ENCODE measurements at regions not wholly inside any gene's neighbourhood (a gene's known extent, or its start where the extent isn't known, plus 50 kb on each side); places are given as distances from the start of the nearest gene placed in this dataset.

DNA sequence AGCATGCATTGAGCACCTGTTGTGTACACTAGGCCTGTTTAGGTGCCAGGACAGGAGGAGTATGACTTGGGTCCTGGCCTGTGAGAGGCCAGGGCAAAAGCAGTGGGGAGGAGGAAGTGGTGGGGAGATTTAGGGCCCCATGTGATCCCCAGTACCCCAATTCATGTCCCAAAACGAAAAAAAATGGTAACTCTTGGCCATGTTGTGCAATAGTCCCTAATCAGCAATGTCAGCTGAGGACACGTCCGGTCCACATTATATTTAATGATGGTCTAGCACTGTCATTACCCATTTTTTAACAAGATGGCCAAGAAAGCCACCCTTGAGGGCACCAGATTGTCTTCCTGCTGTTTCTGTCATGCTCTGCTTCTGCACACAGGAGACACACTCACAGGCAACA is 142.0 kb upstream of the RET start:
- Histone ChIP-seq H3K27ac (ENCODE audit: low read length) (no peak overlapping the region), H3K27me3 (replicated peaks in 1 of 2; ENCODE audit: control insufficient read depth in 2 of 2, extremely low read depth in 1 of 2, insufficient read depth in 2 of 2, low read length in 1 of 2) (peaks cover 0 to 64% of the 10 kb centered on the region in 2 experiments), H3K9me3 (no peaks in the 10 kb centered on the region), H3K4me1 (ENCODE audit: control insufficient read depth in 1 of 2, extremely low read depth in 1 of 2, insufficient read depth in 2 of 2, low read length in 2 of 2) (peaks cover 0 to 22% of the 10 kb centered on the region in 2 experiments), H3K4me3 (ENCODE audit: control insufficient read depth in 1 of 2, extremely low read depth in 1 of 2, low read length in 1 of 2) (no peak overlapping the region), H3K36me3 (ENCODE audit: control insufficient read depth in 2 of 2, extremely low read depth in 1 of 2, insufficient read depth in 1 of 2, low read length in 1 of 2) (no peaks in the 10 kb centered on the region)
- H3K4me1 Mint-ChIP-seq = peaks cover 14 to 17% (median 16%) of the 10 kb centered on the region in 3 donors
- peaks cover 6 to 57% of the 10 kb centered on the region in 2 donors for H3K27me3 Mint-ChIP-seq
- no peaks in the 10 kb centered on the region for H3K9me3 Mint-ChIP-seq
- ChIA-PET CTCF (interaction anchor here in 1 of 2 donors (0.5 kb wide), 1 partner anchor 119 kb away, joined by 4 read pairs; no protein-coding TSS in a partner anchor), POLR2A (no interaction called here)
- H3K36me3 Mint-ChIP-seq = no peaks in the 10 kb centered on the region
- peak overlapping the region in 1 of 3 donors; percentile 91 for H3K4me3 Mint-ChIP-seq
- 100% methylated on average over 2 of the region's 3 CpGs for WGBS (ENCODE audit: insufficient coverage)
- DNase-seq (no peak), ATAC-seq (replicated peaks in 1 of 4) (no peak)
- peak overlapping the region; percentile 6 to 49 for H3K27ac Mint-ChIP-seq

DNA sequence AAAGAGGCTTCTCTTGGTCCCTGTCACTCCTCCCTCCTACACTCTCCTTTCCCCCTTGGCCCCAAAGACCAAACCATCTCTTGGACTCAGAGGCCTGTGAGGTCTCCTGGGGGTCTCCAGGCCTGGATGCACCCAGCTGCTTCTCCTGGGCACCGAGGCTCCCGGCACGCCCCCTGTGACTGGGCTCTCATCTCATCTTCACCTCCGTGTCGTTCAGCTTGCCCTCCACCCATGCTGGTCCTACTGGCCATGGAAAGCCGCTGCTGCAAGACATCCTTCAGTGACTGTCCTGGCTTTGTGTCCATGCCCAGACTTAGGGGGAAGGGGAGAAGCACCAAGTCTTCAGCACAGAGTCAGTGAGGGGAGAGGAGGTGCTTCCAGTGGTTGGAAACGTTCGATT is 141.4 kb upstream of the RET start:
- Mint-ChIP-seq H3K27me3 (peaks cover 6 to 51% of the 10 kb centered on the region in 2 donors), H3K27ac (no peak overlapping the region), H3K4me1 (peaks cover 14 to 17% (median 16%) of the 10 kb centered on the region in 3 donors), H3K9me3 (no peaks in the 10 kb centered on the region), H3K4me3 (peak overlapping the region in 1 of 3 donors; percentile 40), H3K36me3 (no peaks in the 10 kb centered on the region)
- H3K27me3 ChIP-seq (replicated peaks in 1 of 2; ENCODE audit: control insufficient read depth in 2 of 2, extremely low read depth in 1 of 2, insufficient read depth in 2 of 2, low read length in 1 of 2) = peaks cover 0 to 61% of the 10 kb centered on the region in 2 experiments
- no peak overlapping the region for H3K27ac ChIP-seq (ENCODE audit: low read length)
- POLR2A ChIA-PET = no interaction called here
- WGBS (ENCODE audit: insufficient coverage) = 29% methylated on average over 1 of the region's 8 CpGs
- H3K4me3 ChIP-seq (ENCODE audit: control insufficient read depth in 1 of 2, extremely low read depth in 1 of 2, low read length in 1 of 2) = no peak overlapping the region
- peaks cover 0 to 22% of the 10 kb centered on the region in 2 experiments for H3K4me1 ChIP-seq (ENCODE audit: control insufficient read depth in 1 of 2, extremely low read depth in 1 of 2, insufficient read depth in 2 of 2, low read length in 2 of 2)
- H3K9me3 ChIP-seq = no peaks in the 10 kb centered on the region
- CTCF ChIA-PET = no interaction called here
- no peak for ATAC-seq (replicated peaks in 1 of 4)
- no peak for DNase-seq
- no peaks in the 10 kb centered on the region for H3K36me3 ChIP-seq (ENCODE audit: control insufficient read depth in 2 of 2, extremely low read depth in 1 of 2, insufficient read depth in 1 of 2, low read length in 1 of 2)

DNA sequence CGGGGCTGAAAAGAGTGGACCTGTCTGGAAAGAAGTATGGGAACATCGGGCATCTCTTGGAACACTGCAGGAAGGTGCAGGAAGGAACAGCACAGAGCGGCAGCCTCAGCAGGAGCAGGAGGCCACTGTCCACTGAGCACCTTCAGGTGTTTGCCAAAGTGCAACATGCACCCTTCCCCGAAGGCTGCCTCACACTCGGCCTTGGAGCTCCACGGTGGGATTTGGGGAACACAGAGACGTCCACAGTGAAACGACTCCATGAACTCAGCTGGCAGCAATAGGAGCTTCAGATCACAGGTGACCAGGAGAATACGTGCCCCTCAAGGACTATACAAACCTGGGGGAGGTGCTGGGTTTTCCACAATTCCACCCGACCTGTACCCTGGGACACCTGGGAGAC is 140.3 kb upstream of the RET start:
- H3K27ac Mint-ChIP-seq = no peak overlapping the region
- H3K9me3 Mint-ChIP-seq = no peaks in the 10 kb centered on the region
- ATAC-seq (replicated peaks in 1 of 4) = no peak
- 78% methylated on average over 9 of the region's 10 CpGs for WGBS (ENCODE audit: insufficient coverage)
- H3K36me3 Mint-ChIP-seq = no peaks in the 10 kb centered on the region
- no peak for DNase-seq
- Histone ChIP-seq H3K4me3 (ENCODE audit: control insufficient read depth in 1 of 2, extremely low read depth in 1 of 2, low read length in 1 of 2) (no peak overlapping the region), H3K4me1 (ENCODE audit: control insufficient read depth in 1 of 2, extremely low read depth in 1 of 2, insufficient read depth in 2 of 2, low read length in 2 of 2) (peaks cover 0 to 22% of the 10 kb centered on the region in 2 experiments), H3K9me3 (no peaks in the 10 kb centered on the region), H3K27ac (ENCODE audit: low read length) (no peak overlapping the region), H3K36me3 (ENCODE audit: control insufficient read depth in 2 of 2, extremely low read depth in 1 of 2, insufficient read depth in 1 of 2, low read length in 1 of 2) (no peaks in the 10 kb centered on the region), H3K27me3 (replicated peaks in 1 of 2; ENCODE audit: control insufficient read depth in 2 of 2, extremely low read depth in 1 of 2, insufficient read depth in 2 of 2, low read length in 1 of 2) (peaks cover 0 to 56% of the 10 kb centered on the region in 2 experiments)
- ChIA-PET POLR2A (no interaction called here), CTCF (interaction anchor here in 1 of 2 donors (0.5 kb wide), 1 partner anchor 267 kb away, joined by 5 read pairs; no protein-coding TSS in a partner anchor)
- H3K4me1 Mint-ChIP-seq = peaks cover 14 to 17% (median 16%) of the 10 kb centered on the region in 3 donors
- H3K4me3 Mint-ChIP-seq = no peak overlapping the region
- H3K27me3 Mint-ChIP-seq = peaks cover 0 to 46% of the 10 kb centered on the region in 2 donors

DNA sequence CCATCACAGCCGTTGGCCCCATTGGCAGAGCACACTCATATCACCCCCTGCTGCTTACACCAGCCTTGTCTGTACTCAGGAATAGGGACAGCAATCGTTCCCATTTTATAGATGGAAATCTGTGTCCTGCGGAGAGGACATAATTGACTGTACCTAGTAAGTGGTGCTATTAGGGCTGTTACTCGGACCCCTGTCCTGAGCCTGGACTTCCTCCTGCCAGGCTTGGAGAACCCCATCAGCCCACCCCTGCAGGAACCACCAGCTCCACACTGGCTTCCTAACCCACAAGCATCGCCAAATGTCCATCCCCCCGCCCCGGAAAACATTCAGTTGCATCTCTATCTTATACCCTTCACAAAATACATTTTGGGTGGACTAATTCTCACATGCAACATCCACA is 139.8 kb upstream of the RET start:
- Histone ChIP-seq H3K4me3 (ENCODE audit: control insufficient read depth in 1 of 2, extremely low read depth in 1 of 2, low read length in 1 of 2) (no peak overlapping the region), H3K27ac (ENCODE audit: low read length) (no peak overlapping the region), H3K36me3 (ENCODE audit: control insufficient read depth in 2 of 2, extremely low read depth in 1 of 2, insufficient read depth in 1 of 2, low read length in 1 of 2) (no peaks in the 10 kb centered on the region), H3K9me3 (no peaks in the 10 kb centered on the region), H3K27me3 (replicated peaks in 1 of 2; ENCODE audit: control insufficient read depth in 2 of 2, extremely low read depth in 1 of 2, insufficient read depth in 2 of 2, low read length in 1 of 2) (peaks cover 0 to 57% of the 10 kb centered on the region in 2 experiments), H3K4me1 (ENCODE audit: control insufficient read depth in 1 of 2, extremely low read depth in 1 of 2, insufficient read depth in 2 of 2, low read length in 2 of 2) (peaks cover 0 to 22% of the 10 kb centered on the region in 2 experiments)
- H3K4me3 Mint-ChIP-seq = no peak overlapping the region
- no peaks in the 10 kb centered on the region for H3K9me3 Mint-ChIP-seq
- ChIA-PET CTCF (interaction anchor here in 1 of 2 donors (0.5 kb wide), 1 partner anchor 266 kb away, joined by 5 read pairs; no protein-coding TSS in a partner anchor), POLR2A (no interaction called here)
- peaks cover 0 to 44% of the 10 kb centered on the region in 2 donors for H3K27me3 Mint-ChIP-seq
- peaks cover 14 to 17% (median 16%) of the 10 kb centered on the region in 3 donors for H3K4me1 Mint-ChIP-seq
- ATAC-seq (replicated peaks in 1 of 4) = no peak
- no peaks in the 10 kb centered on the region for H3K36me3 Mint-ChIP-seq
- no peak for DNase-seq
- no peak overlapping the region for H3K27ac Mint-ChIP-seq
- WGBS (ENCODE audit: insufficient coverage) = no CpG with 5 or more reads among the region's 7 CpGs

DNA sequence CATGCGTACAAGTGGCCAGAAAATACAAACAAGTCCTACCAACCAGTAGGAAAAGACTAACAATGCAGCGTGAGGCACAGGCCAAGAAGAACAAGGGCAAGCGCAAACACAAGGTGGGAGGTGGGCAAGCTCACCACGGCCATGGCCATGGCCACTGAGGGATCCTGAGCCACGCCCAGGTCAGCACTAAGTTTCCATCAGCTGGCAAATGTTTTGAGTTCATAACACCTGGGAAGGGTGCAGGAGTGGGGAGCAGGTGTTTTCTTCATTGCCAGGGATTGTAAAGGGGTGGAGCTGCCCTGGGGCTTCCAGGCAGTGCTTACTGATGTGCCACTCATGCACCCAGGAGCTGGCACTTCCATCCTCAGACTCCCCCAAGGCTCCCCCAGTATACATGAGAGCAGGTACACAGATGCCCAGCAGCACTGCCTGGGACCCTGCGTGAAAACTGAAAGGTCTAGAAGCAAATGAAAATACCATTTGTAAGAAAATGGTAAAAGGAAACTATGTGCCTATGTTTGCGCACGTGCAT is 139.2 kb upstream of the RET start:
- Histone ChIP-seq H3K4me3 (ENCODE audit: control insufficient read depth in 1 of 2, extremely low read depth in 1 of 2, low read length in 1 of 2) (no peak overlapping the region), H3K27me3 (replicated peaks in 1 of 2; ENCODE audit: control insufficient read depth in 2 of 2, extremely low read depth in 1 of 2, insufficient read depth in 2 of 2, low read length in 1 of 2) (peaks cover 0 to 56% of the 10 kb centered on the region in 2 experiments), H3K27ac (ENCODE audit: low read length) (no peak overlapping the region), H3K9me3 (no peaks in the 10 kb centered on the region), H3K36me3 (ENCODE audit: control insufficient read depth in 2 of 2, extremely low read depth in 1 of 2, insufficient read depth in 1 of 2, low read length in 1 of 2) (no peaks in the 10 kb centered on the region), H3K4me1 (ENCODE audit: control insufficient read depth in 1 of 2, extremely low read depth in 1 of 2, insufficient read depth in 2 of 2, low read length in 2 of 2) (peaks cover 0 to 16% of the 10 kb centered on the region in 2 experiments)
- DNase-seq (no peak), ATAC-seq (replicated peaks in 1 of 4) (no peak)
- WGBS (ENCODE audit: insufficient coverage) = 81% methylated on average over 7 of the region's 8 CpGs
- H3K9me3 Mint-ChIP-seq = no peaks in the 10 kb centered on the region
- peaks cover 0 to 41% of the 10 kb centered on the region in 2 donors for H3K27me3 Mint-ChIP-seq
- ChIA-PET POLR2A (no interaction called here), CTCF (no interaction called here)
- H3K4me1 Mint-ChIP-seq = peaks cover 12 to 17% (median 13%) of the 10 kb centered on the region in 3 donors
- no peak overlapping the region for H3K27ac Mint-ChIP-seq
- H3K36me3 Mint-ChIP-seq = no peaks in the 10 kb centered on the region
- no peak overlapping the region for H3K4me3 Mint-ChIP-seq

DNA sequence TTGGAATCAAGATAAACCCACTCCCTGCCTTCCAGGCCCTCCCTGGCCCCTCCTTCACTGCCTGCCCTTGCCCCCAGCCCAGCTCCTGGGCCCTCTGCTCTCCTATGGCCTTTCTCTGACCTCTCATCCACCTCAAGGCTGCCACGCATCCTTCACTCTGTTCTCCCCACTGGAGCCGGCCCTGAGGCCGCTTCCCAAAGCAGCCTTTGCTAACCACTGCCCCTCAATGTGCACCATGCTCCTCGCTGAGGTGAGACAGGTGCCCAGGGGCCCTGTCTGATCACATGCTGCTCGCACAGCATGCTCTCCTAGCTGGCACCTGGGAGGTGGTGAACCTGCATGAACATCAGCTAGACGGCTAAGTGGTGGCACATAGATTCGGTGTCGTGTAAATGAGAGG is 138.5 kb upstream of the RET start:
- no peaks in the 10 kb centered on the region for H3K9me3 Mint-ChIP-seq
- no peak overlapping the region for H3K27ac Mint-ChIP-seq
- Histone ChIP-seq H3K27ac (ENCODE audit: low read length) (no peak overlapping the region), H3K27me3 (replicated peaks in 1 of 2; ENCODE audit: control insufficient read depth in 2 of 2, extremely low read depth in 1 of 2, insufficient read depth in 2 of 2, low read length in 1 of 2) (peaks cover 0 to 55% of the 10 kb centered on the region in 2 experiments), H3K4me1 (ENCODE audit: control insufficient read depth in 1 of 2, extremely low read depth in 1 of 2, insufficient read depth in 2 of 2, low read length in 2 of 2) (peaks cover 0 to 10% of the 10 kb centered on the region in 2 experiments), H3K4me3 (ENCODE audit: control insufficient read depth in 1 of 2, extremely low read depth in 1 of 2, low read length in 1 of 2) (no peak overlapping the region), H3K9me3 (no peaks in the 10 kb centered on the region), H3K36me3 (ENCODE audit: control insufficient read depth in 2 of 2, extremely low read depth in 1 of 2, insufficient read depth in 1 of 2, low read length in 1 of 2) (no peaks in the 10 kb centered on the region)
- H3K4me1 Mint-ChIP-seq = peaks cover 7 to 17% (median 11%) of the 10 kb centered on the region in 3 donors
- ChIA-PET CTCF (no interaction called here), POLR2A (no interaction called here)
- WGBS (ENCODE audit: insufficient coverage) = 83% methylated on average over 8 of the region's 8 CpGs
- H3K36me3 Mint-ChIP-seq = no peaks in the 10 kb centered on the region
- no peak overlapping the region for H3K4me3 Mint-ChIP-seq
- DNase-seq (no peak), ATAC-seq (replicated peaks in 1 of 4) (no peak)
- H3K27me3 Mint-ChIP-seq = peaks cover 0 to 38% of the 10 kb centered on the region in 2 donors

Measured in T-cell (primary cell).